HepG2 (cell line): ENCODE measurements at regions not wholly inside any gene's neighbourhood (a gene's known extent, or its start where the extent isn't known, plus 50 kb on each side); places are given as distances from the start of the nearest gene placed in this dataset.

Source experiments
- ARID2 ChIP-seq: sonication (generic); formaldehyde crosslinking; IDR thresholded peaks from 2 replicates; pipeline ENCODE4 v1.8.1; 2022; ENCODE audit warnings: mild to moderate bottlenecking, missing genetic modification reagents, borderline replicate concordance
- ATF1 ChIP-seq: IDR thresholded peaks from 2 replicates; pipeline ENCODE4 v1.6.1; 2016; ENCODE audit warnings: mild to moderate bottlenecking, control low read depth
- BRD4 ChIP-seq: sonication (generic); formaldehyde crosslinking; IDR thresholded peaks from 2 replicates; pipeline ENCODE4 v1.4.0; 2020; ENCODE audit warnings: missing genetic modification reagents
- HDAC2 ChIP-seq: sonication (generic); formaldehyde crosslinking; IDR thresholded peaks from 2 replicates; pipeline ENCODE4 v1.4.0; 2020; ENCODE audit warnings: missing genetic modification reagents
- HNRNPH1 ChIP-seq: fragments of 200-400 bp; formaldehyde crosslinking; optimal IDR thresholded peaks from 2 replicates; pipeline ENCODE3; 2017; ENCODE audit warnings: mild to moderate bottlenecking, low read depth, low read length
- MAZ ChIP-seq, 2 experiments: sonication (generic) in 1 of 2; formaldehyde crosslinking in 1 of 2; IDR thresholded peaks; 2 replicates each; pipeline versions ENCODE4 v1.5.0 to v1.6.1; 2012 to 2020; ENCODE audit warnings: low read depth in 2 of 2, mild to moderate bottlenecking in 2 of 2, borderline replicate concordance in 1 of 2, improper control_type of control experiment in 1 of 2, low read length in 1 of 2, missing genetic modification reagents in 1 of 2, moderate library complexity in 1 of 2
- MTERF4 ChIP-seq: sonication (generic); formaldehyde crosslinking; IDR thresholded peaks from 2 replicates; pipeline ENCODE4 v1.8.0; 2023; ENCODE audit warnings: mild to moderate bottlenecking, missing genetic modification reagents
- NCOA5 ChIP-seq: sonication (generic); formaldehyde crosslinking; IDR thresholded peaks from 2 replicates; pipeline ENCODE4 v1.4.0; 2020; ENCODE audit warnings: missing genetic modification reagents
- NFE2L2 ChIP-seq: fragments of 150-350 bp; IDR thresholded peaks from 2 replicates; pipeline ENCODE4 v1.6.1; 2014; ENCODE audit warnings: low read length
- SSRP1 ChIP-seq: IDR thresholded peaks from 2 replicates; pipeline ENCODE4 v1.6.1; 2016; ENCODE audit warnings: control low read depth
- STAT5B ChIP-seq: sonication (generic); formaldehyde crosslinking; IDR thresholded peaks from 2 replicates; pipeline ENCODE4 v1.4.0; 2020; ENCODE audit warnings: missing genetic modification reagents
- ZBTB1 ChIP-seq: sonication (generic); formaldehyde crosslinking; IDR thresholded peaks from 2 replicates; pipeline ENCODE4 v1.4.0; 2020; ENCODE audit warnings: missing genetic modification reagents, borderline replicate concordance
- ZBTB14 ChIP-seq: sonication (generic); formaldehyde crosslinking; IDR thresholded peaks from 2 replicates; pipeline ENCODE4 v1.4.0; 2020; ENCODE audit warnings: missing genetic modification reagents
- ZFYVE20 ChIP-seq: sonication (generic); formaldehyde crosslinking; IDR thresholded peaks from 2 replicates; pipeline ENCODE4 v1.8.0; 2023; ENCODE audit warnings: low read depth, mild to moderate bottlenecking, moderate library complexity, missing genetic modification reagents, borderline replicate concordance
- ZNF136 ChIP-seq: sonication (generic); formaldehyde crosslinking; IDR thresholded peaks from 2 replicates; pipeline ENCODE4 v1.8.1; 2022; ENCODE audit warnings: low read depth, mild to moderate bottlenecking, moderate library complexity, missing genetic modification reagents
- ZNF660 ChIP-seq: sonication (generic); formaldehyde crosslinking; IDR thresholded peaks from 2 replicates; pipeline ENCODE4 v1.5.1; 2020; ENCODE audit warnings: mild to moderate bottlenecking, low read depth, missing genetic modification reagents, borderline replicate concordance
- ZNF674 ChIP-seq: sonication (generic); formaldehyde crosslinking; IDR thresholded peaks from 2 replicates; pipeline ENCODE4 v1.5.0; 2020; ENCODE audit warnings: low read depth, mild to moderate bottlenecking, missing genetic modification reagents
- ZNF740 ChIP-seq: sonication (generic); formaldehyde crosslinking; IDR thresholded peaks from 2 replicates; pipeline ENCODE4 v1.4.0; 2020; ENCODE audit warnings: missing genetic modification reagents
- ZNF777 ChIP-seq: sonication (generic); formaldehyde crosslinking; IDR thresholded peaks from 2 replicates; pipeline ENCODE4 v1.4.0; 2020; ENCODE audit warnings: missing genetic modification reagents
- ZSCAN21 ChIP-seq: sonication (generic); formaldehyde crosslinking; IDR thresholded peaks from 2 replicates; pipeline ENCODE4 v1.8.0; 2022; ENCODE audit warnings: mild to moderate bottlenecking, missing genetic modification reagents, moderate library complexity, borderline replicate concordance
- TF ChIP-seq, protein P1 (sequence below): sonication (generic); formaldehyde crosslinking; IDR thresholded peaks from 2 replicates; pipeline ENCODE4 v1.5.0; 2020; ENCODE audit warnings: missing genetic modification reagents
- TF ChIP-seq, protein P2 (sequence below): sonication (generic); formaldehyde crosslinking; IDR thresholded peaks from 2 replicates; pipeline ENCODE4 v1.5.0; 2020; ENCODE audit warnings: mild to moderate bottlenecking, missing genetic modification reagents
- TF ChIP-seq, protein P3 (sequence below): sonication (generic); formaldehyde crosslinking; IDR thresholded peaks from 2 replicates; pipeline ENCODE4 v1.4.0; 2020; ENCODE audit warnings: mild to moderate bottlenecking, missing genetic modification reagents
- TF ChIP-seq, protein P4 (sequence below): sonication (generic); formaldehyde crosslinking; IDR thresholded peaks from 2 replicates; pipeline ENCODE4 v1.8.1; 2023; ENCODE audit warnings: mild to moderate bottlenecking, inconsistent platforms, moderate library complexity, missing genetic modification reagents, borderline replicate concordance

- no peak for TF ChIP-seq ZFYVE20 (CRISPR knock-in tag)
- 0 out of 2 replicates have a peak, but pooled peaks have one; percentile 72 for TF ChIP-seq MTERF4
- peak; percentile 59; the same call in 1 of the 2 replicates for TF ChIP-seq ZSCAN21 (CRISPR knock-in tag)
- peak; percentile 66; the same call in 1 of the 2 replicates for TF ChIP-seq ZNF136 (CRISPR knock-in tag)
- no peak for TF ChIP-seq MAZ (IDR thresholded peaks at IDR 0.05; ENCODE audit: borderline replicate concordance, low read depth, low read length)
- TF ChIP-seq MAZ (CRISPR knock-in tag; IDR thresholded peaks at IDR 0.05; ENCODE audit: low read depth) = no peak
- no peak for TF ChIP-seq STAT5B (CRISPR knock-in tag)
- TF ChIP-seq ARID2 = no peak
- no peak for TF ChIP-seq BRD4
- TF ChIP-seq NFE2L2 = no peak
- no peak for TF ChIP-seq ZBTB14 (CRISPR knock-in tag)
- TF ChIP-seq ZBTB1 (CRISPR knock-in tag) = no peak
- TF ChIP-seq, protein P1, sequence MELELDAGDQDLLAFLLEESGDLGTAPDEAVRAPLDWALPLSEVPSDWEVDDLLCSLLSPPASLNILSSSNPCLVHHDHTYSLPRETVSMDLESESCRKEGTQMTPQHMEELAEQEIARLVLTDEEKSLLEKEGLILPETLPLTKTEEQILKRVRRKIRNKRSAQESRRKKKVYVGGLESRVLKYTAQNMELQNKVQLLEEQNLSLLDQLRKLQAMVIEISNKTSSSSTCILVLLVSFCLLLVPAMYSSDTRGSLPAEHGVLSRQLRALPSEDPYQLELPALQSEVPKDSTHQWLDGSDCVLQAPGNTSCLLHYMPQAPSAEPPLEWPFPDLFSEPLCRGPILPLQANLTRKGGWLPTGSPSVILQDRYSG (CRISPR knock-in tag) = no peak
- TF ChIP-seq NCOA5 (CRISPR knock-in tag) = no peak
- peak; percentile 51; the same call in 1 of the 2 replicates for TF ChIP-seq ATF1 (CRISPR knock-in tag)
- TF ChIP-seq, protein P2, sequence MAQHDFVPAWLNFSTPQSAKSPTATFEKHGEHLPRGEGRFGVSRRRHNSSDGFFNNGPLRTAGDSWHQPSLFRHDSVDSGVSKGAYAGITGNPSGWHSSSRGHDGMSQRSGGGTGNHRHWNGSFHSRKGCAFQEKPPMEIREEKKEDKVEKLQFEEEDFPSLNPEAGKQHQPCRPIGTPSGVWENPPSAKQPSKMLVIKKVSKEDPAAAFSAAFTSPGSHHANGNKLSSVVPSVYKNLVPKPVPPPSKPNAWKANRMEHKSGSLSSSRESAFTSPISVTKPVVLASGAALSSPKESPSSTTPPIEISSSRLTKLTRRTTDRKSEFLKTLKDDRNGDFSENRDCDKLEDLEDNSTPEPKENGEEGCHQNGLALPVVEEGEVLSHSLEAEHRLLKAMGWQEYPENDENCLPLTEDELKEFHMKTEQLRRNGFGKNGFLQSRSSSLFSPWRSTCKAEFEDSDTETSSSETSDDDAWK (CRISPR knock-in tag) = no peak
- TF ChIP-seq, protein P3, sequence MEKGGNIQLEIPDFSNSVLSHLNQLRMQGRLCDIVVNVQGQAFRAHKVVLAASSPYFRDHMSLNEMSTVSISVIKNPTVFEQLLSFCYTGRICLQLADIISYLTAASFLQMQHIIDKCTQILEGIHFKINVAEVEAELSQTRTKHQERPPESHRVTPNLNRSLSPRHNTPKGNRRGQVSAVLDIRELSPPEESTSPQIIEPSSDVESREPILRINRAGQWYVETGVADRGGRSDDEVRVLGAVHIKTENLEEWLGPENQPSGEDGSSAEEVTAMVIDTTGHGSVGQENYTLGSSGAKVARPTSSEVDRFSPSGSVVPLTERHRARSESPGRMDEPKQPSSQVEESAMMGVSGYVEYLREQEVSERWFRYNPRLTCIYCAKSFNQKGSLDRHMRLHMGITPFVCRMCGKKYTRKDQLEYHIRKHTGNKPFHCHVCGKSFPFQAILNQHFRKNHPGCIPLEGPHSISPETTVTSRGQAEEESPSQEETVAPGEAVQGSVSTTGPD = peak; percentile 54; the same call in 1 of the 2 replicates
- TF ChIP-seq, protein P4, sequence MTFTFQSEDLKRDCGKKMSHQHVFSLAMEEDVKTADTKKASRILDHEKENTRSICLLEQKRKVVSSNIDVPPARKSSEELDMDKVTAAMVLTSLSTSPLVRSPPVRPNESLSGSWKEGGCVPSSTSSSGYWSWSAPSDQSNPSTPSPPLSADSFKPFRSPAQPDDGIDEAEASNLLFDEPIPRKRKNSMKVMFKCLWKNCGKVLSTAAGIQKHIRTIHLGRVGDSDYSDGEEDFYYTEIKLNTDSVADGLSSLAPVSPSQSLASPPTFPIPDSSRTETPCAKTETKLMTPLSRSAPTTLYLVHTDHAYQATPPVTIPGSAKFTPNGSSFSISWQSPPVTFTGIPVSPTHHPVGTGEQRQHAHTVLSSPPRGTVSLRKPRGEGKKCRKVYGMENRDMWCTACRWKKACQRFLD (CRISPR knock-in tag) = no peak
- no peak for TF ChIP-seq HNRNPH1
- no peak for TF ChIP-seq ZNF660 (CRISPR knock-in tag)
- peak; percentile 92 for TF ChIP-seq HDAC2 (CRISPR knock-in tag)
- no peak for TF ChIP-seq ZNF777 (CRISPR knock-in tag)
- TF ChIP-seq SSRP1 (CRISPR knock-in tag) = no peak
- no peak for TF ChIP-seq ZNF740 (CRISPR knock-in tag)
- TF ChIP-seq ZNF674 = no peak
Observed at GRCh38 chr6:21505574-21505990, 88.0 kb upstream of the SOX4 start (continued).
